Activated T-helper 1 cell treated with Interleukin-2 at 50 U/mL for 16 hours (primary cell): ENCODE measurements at regions not wholly inside any gene's neighbourhood (a gene's known extent, or its start where the extent isn't known, plus 50 kb on each side); places are given as distances from the start of the nearest gene placed in this dataset.
"Not testable (repeated sequence)": the region's sequence is repeated elsewhere in the genome, so short reads cannot be mapped to it uniquely, and the experiment has no call there.

ENCODE experiments used
- DNase-seq: peaks from one replicate; pipeline ENCODE4 v3.0.0-alpha.2; 2020; ENCODE audit warnings: low read depth

GRCh38 chrX:74180716-74181115, 123.3 kb upstream of the ZCCHC13 start:
- DNase-seq = no peak

- DNase-seq = no peak
These were observed 124.0 kb upstream of the ZCCHC13 start for GRCh38 chrX:74179990-74180389.

GRCh38 chrX:74179499-74179898, 124.5 kb upstream of the ZCCHC13 start:
- no peak for DNase-seq

- no peak for DNase-seq
These were observed 124.9 kb upstream of the ZCCHC13 start for GRCh38 chrX:74179071-74179470.

- no peak for DNase-seq
These were observed 125.4 kb upstream of the ZCCHC13 start for GRCh38 chrX:74178536-74178935.

GRCh38 chrX:74171465-74171864, 132.5 kb upstream of the ZCCHC13 start:
- DNase-seq = no peak

GRCh38 chrX:74162199-74162598, 141.8 kb upstream of the ZCCHC13 start:
- no peak for DNase-seq

- DNase-seq = no peak
These were observed 143.2 kb upstream of the ZCCHC13 start for GRCh38 chrX:74160816-74161215.

GRCh38 chrX:74160358-74160757, 143.6 kb upstream of the ZCCHC13 start:
- DNase-seq = no peak

- DNase-seq = no peak
These were observed 156.5 kb upstream of the ZCCHC13 start for GRCh38 chrX:74147439-74147838.

GRCh38 chrX:74138943-74139342, 165.0 kb upstream of the ZCCHC13 start:
- no peak for DNase-seq

GRCh38 chrX:74133156-74133796, 170.7 kb upstream of the ZCCHC13 start:
- no peak for DNase-seq

- no peak for DNase-seq
These were observed 171.7 kb upstream of the ZCCHC13 start for GRCh38 chrX:74132280-74132679.

GRCh38 chrX:74119016-74119910, 184.7 kb upstream of the ZCCHC13 start:
- no peak for DNase-seq

GRCh38 chrX:74117962-74118902, 185.7 kb upstream of the ZCCHC13 start:
- no peak for DNase-seq

- DNase-seq = no peak
These were observed 192.7 kb upstream of the ZCCHC13 start for GRCh38 chrX:74111245-74111644.

GRCh38 chrX:74107666-74108065, 196.3 kb upstream of the ZCCHC13 start:
- no peak for DNase-seq

GRCh38 chrX:74104356-74105015, 199.5 kb upstream of the ZCCHC13 start:
- DNase-seq = no peak

GRCh38 chrX:74098407-74098806, 205.6 kb upstream of the ZCCHC13 start:
- DNase-seq = not testable (repeated sequence)

- no peak for DNase-seq
These were observed 213.9 kb upstream of the ZCCHC13 start for GRCh38 chrX:74090049-74090448.

GRCh38 chrX:74085642-74086236, 218.2 kb upstream of the ZCCHC13 start:
- no peak for DNase-seq
